ENCODE measurements at regions not wholly inside any gene's neighbourhood (a gene's known extent, or its start where the extent isn't known, plus 50 kb on each side); places are given as distances from the start of the nearest gene placed in this dataset.

DNA sequence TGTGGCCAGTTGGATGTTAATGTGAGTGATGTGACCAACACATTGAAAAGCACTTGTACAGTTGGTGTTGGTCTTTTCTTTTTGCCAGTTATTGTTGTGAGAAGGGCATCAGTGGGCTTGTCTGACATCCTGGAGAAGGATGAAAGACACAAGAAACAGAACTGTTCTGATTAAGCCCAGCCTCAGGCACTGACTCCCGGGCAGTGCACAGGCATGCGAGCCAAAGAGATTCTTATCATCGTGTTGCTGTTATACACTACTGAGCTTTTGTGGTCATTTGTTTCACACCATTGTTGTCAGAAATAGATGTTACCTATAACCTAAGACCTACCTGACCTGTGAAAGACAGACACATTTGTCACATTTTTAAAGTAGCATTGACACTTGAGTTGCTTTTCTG lies 236.8 kb upstream of the CA10 start:
- in situ Hi-C loops (cut with MboI; ENCODE audit: low sequenced_read_pairs, unreplicated experiment) = no loop called here
- no peak for TF ChIP-seq CTCF (IDR thresholded peaks at IDR 0.05; ENCODE audit: borderline replicate concordance, control extremely low read depth, extremely low read depth, insufficient read depth, missing control alignments)
- DNase-seq (ENCODE audit: low spot score) = no peak

DNA sequence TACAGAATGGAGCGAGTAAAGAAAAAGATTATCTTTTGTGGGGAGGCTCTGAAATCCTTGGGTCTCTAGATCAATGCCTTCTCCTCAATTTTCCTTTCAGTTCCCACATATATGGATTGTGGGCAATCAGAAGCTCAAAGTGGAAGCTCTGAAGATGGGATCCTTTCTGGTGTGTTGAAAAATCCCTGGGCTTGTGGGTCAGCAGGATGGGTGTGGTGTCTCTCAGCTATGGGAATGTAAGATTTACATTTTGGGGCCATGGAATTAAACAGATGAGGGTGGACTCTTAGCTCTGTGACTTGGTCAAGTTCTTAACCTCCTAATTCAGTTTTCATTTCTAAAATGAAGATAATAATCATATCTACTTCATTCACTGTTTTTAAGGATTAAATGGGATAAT lies 231.9 kb upstream of the CA10 start:
- in situ Hi-C loops (cut with MboI; ENCODE audit: low sequenced_read_pairs, unreplicated experiment) = no loop called here
- DNase-seq (ENCODE audit: low spot score) = no peak
- TF ChIP-seq CTCF (IDR thresholded peaks at IDR 0.05; ENCODE audit: borderline replicate concordance, control extremely low read depth, extremely low read depth, insufficient read depth, missing control alignments) = no peak

DNA sequence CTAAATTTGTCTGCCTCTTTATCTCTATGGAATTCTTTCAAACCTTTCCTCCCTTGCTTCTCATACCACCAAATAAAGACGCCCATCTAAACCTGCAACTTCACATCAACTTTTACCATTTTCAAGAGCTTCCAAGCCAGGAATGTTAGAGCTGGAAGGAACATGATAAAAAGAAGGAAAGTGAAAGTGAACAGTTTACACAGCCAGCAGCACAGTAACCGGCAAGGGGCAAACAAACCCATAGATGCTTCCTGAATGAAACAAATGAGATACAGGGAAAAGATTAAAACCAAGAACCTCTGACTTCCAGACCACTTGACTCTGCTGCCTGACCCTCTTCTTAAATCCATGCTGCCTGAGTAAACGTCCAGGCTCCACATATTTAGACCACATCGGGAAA lies 231.1 kb upstream of the CA10 start:
- no peak for TF ChIP-seq CTCF (IDR thresholded peaks at IDR 0.05; ENCODE audit: borderline replicate concordance, control extremely low read depth, extremely low read depth, insufficient read depth, missing control alignments)
- in situ Hi-C loops (cut with MboI; ENCODE audit: low sequenced_read_pairs, unreplicated experiment) = no loop called here
- no peak for DNase-seq (ENCODE audit: low spot score)

- no peak for TF ChIP-seq CTCF (IDR thresholded peaks at IDR 0.05; ENCODE audit: borderline replicate concordance, control extremely low read depth, extremely low read depth, insufficient read depth, missing control alignments)
- no peak for DNase-seq (ENCODE audit: low spot score)
- in situ Hi-C loops (cut with MboI; ENCODE audit: low sequenced_read_pairs, unreplicated experiment) = no loop called here
Measured at GRCh38 chr17:52388941-52389340, 230.4 kb upstream of the CA10 start.

GRCh38 chr17:52384695-52385094 lies 226.2 kb upstream of the CA10 start:
- no peak for DNase-seq (ENCODE audit: low spot score)
- in situ Hi-C loops (cut with MboI; ENCODE audit: low sequenced_read_pairs, unreplicated experiment) = no loop called here
- TF ChIP-seq CTCF (IDR thresholded peaks at IDR 0.05; ENCODE audit: borderline replicate concordance, control extremely low read depth, extremely low read depth, insufficient read depth, missing control alignments) = no peak

DNA sequence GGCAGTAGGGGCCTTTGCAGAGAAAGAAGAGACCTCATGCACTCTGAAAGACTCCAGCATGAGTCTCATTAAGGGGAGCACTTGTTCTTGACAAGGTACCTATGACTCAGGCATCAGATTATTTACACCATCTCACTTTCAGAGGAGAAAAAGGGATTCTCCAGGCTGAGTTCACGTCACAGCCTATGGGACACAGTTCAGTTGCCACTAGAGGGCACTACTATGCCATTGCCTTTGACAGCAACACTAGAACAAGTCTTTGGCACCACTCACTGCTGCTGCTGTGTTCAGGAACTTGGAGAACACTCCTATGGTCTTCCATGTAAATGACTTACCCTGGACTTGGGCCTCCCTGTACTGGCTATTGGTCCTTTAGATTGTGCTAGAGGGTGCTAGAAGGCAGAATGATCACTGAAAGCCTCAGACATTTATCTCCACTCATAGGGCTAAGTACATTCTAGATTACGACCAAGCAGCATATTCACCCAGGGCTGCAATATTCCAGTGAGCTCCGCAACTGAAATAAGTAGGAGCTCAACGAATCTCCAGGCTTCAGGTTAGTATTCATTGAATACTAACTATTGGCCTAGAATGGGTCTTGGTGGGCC lies 225.1 kb upstream of the CA10 start:
- DNase-seq (ENCODE audit: low spot score) = peak; percentile 35
- TF ChIP-seq CTCF (IDR thresholded peaks at IDR 0.05; ENCODE audit: borderline replicate concordance, control extremely low read depth, extremely low read depth, insufficient read depth, missing control alignments) = peak; percentile 61
- in situ Hi-C loops (cut with MboI; ENCODE audit: low sequenced_read_pairs, unreplicated experiment) = no loop called here
